ENCODE measurements at regions not wholly inside any gene's neighbourhood (a gene's known extent, or its start where the extent isn't known, plus 50 kb on each side); places are given as distances from the start of the nearest gene placed in this dataset.

DNA sequence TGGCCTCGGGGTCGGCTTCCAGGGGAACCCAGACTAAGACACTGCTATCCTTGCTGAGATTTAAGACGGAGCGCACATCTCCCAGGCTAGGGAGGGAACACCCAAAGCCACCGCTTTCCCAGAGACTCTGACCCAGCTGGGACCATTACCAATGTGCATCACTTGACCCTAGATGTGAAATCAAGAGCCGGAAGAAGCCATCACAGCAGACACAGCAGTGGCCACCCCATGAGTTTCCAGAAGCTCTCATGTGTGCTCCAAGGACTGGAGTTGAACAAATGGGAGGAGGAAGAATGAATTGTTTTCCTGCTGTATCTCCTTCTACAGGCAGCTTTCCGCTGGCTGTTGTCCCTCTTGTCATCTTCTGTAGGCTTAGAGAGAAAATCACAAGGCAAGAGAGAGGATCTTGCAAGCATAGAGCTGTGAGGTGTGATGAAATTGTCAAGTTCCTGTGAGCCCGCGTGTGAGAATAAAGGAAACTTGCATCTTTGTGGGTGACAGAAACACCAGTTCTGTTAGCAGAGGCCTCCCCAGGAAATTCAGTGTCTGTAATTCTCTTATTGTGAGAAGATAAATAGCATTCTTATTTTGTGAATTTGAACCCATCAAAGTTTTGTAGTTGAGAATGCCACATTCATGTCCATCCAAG, 711.8 kb downstream of the UQCRFS1 start:
- TF ChIP-seq, protein P1, sequence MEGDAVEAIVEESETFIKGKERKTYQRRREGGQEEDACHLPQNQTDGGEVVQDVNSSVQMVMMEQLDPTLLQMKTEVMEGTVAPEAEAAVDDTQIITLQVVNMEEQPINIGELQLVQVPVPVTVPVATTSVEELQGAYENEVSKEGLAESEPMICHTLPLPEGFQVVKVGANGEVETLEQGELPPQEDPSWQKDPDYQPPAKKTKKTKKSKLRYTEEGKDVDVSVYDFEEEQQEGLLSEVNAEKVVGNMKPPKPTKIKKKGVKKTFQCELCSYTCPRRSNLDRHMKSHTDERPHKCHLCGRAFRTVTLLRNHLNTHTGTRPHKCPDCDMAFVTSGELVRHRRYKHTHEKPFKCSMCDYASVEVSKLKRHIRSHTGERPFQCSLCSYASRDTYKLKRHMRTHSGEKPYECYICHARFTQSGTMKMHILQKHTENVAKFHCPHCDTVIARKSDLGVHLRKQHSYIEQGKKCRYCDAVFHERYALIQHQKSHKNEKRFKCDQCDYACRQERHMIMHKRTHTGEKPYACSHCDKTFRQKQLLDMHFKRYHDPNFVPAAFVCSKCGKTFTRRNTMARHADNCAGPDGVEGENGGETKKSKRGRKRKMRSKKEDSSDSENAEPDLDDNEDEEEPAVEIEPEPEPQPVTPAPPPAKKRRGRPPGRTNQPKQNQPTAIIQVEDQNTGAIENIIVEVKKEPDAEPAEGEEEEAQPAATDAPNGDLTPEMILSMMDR (IDR thresholded peaks at IDR 0.05), result no peak
- TF ChIP-seq POLR2A (IDR thresholded peaks at IDR 0.05), result no peak

Measured in heart left ventricle (tissue), 13 donors.